PFSK-1 (cell line): ENCODE measurements at regions not wholly inside any gene's neighbourhood (a gene's known extent, or its start where the extent isn't known, plus 50 kb on each side); places are given as distances from the start of the nearest gene placed in this dataset.

Experiments
- POLR2AphosphoS5 ChIP-seq: IDR thresholded peaks from 2 replicates; pipeline ENCODE4 v1.6.1; 2012; ENCODE audit warnings: low read depth, mild to moderate bottlenecking, control low read depth, low read length, moderate library complexity
- SIN3A ChIP-seq: IDR thresholded peaks from 2 replicates; pipeline ENCODE4 v1.6.1; 2012; ENCODE audit warnings: mild to moderate bottlenecking, low read length, moderate library complexity, borderline replicate concordance; ENCODE audit not compliant: insufficient read depth
- TF ChIP-seq, protein P1 (sequence below), 2 experiments: IDR thresholded peaks; 2 replicates each; pipeline versions ENCODE4 v1.6.1 to v1.8.0; 2011 to 2012; ENCODE audit warnings: low read depth in 2 of 2, low read length in 2 of 2, control low read depth in 1 of 2, inconsistent platforms in 1 of 2, mild to moderate bottlenecking in 1 of 2, moderate library complexity in 1 of 2; ENCODE audit not compliant: insufficient read depth in 1 of 2

- TF ChIP-seq POLR2AphosphoS5 (no peak), SIN3A (peak; percentile 48; the same call in 1 of the 2 replicates)
- TF ChIP-seq, protein P1, sequence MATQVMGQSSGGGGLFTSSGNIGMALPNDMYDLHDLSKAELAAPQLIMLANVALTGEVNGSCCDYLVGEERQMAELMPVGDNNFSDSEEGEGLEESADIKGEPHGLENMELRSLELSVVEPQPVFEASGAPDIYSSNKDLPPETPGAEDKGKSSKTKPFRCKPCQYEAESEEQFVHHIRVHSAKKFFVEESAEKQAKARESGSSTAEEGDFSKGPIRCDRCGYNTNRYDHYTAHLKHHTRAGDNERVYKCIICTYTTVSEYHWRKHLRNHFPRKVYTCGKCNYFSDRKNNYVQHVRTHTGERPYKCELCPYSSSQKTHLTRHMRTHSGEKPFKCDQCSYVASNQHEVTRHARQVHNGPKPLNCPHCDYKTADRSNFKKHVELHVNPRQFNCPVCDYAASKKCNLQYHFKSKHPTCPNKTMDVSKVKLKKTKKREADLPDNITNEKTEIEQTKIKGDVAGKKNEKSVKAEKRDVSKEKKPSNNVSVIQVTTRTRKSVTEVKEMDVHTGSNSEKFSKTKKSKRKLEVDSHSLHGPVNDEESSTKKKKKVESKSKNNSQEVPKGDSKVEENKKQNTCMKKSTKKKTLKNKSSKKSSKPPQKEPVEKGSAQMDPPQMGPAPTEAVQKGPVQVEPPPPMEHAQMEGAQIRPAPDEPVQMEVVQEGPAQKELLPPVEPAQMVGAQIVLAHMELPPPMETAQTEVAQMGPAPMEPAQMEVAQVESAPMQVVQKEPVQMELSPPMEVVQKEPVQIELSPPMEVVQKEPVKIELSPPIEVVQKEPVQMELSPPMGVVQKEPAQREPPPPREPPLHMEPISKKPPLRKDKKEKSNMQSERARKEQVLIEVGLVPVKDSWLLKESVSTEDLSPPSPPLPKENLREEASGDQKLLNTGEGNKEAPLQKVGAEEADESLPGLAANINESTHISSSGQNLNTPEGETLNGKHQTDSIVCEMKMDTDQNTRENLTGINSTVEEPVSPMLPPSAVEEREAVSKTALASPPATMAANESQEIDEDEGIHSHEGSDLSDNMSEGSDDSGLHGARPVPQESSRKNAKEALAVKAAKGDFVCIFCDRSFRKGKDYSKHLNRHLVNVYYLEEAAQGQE (IDR thresholded peaks at IDR 0.05; ENCODE audit: insufficient read depth in 1 of 2, low read depth in 2 of 2, low read length in 2 of 2): no peak
These were observed 581.1 kb downstream of the SPRY1 start for GRCh38 chr4:123977641-123978081.
